ENCODE measurements at regions not wholly inside any gene's neighbourhood (a gene's known extent, or its start where the extent isn't known, plus 50 kb on each side); places are given as distances from the start of the nearest gene placed in this dataset.

DNA sequence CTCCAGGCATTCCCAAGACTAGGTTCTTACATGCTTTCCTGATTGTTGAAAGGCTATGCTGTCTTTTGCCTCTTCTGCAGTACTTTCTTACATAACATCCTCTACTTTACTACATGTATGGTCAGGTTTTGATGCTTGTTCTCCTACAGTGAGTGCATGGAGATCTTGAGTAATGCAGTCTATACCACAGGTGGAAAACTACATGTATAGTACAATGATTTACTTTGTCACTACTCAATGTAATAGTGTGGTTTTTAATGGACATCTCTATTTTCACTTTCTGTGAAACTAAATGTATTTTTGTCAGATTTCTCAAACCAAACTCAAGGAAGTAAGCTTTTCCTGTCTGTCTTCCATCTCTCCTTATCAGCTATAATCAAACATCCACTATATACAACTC is 657.0 kb downstream of the TUSC7 start:
- DNase-seq (ENCODE audit: low read depth in 1 of 2, low spot score in 2 of 2) = no peak

GRCh38 chr3:117367861-117368260 is 658.3 kb downstream of the TUSC7 start:
- no peak for DNase-seq (ENCODE audit: low read depth in 1 of 2, low spot score in 2 of 2)
- no peaks in the 10 kb centered on the region for H3K27me3 ChIP-seq (replicated peaks)
- no peak overlapping the region for H3K27ac ChIP-seq
- H3K36me3 ChIP-seq = no peaks in the 10 kb centered on the region
- no peaks in the 10 kb centered on the region for H3K4me1 ChIP-seq (replicated peaks)
- no peak overlapping the region for H3K4me3 ChIP-seq
- H3K9me3 ChIP-seq (replicated peaks) = no peaks in the 10 kb centered on the region

More for the DNA sequence above, 657.0 kb downstream of the TUSC7 start:
- Histone ChIP-seq H3K9me3 (replicated peaks) (no peaks in the 10 kb centered on the region), H3K27ac (no peak overlapping the region), H3K4me1 (replicated peaks) (no peaks in the 10 kb centered on the region), H3K27me3 (replicated peaks) (no peaks in the 10 kb centered on the region), H3K4me3 (no peak overlapping the region), H3K36me3 (no peaks in the 10 kb centered on the region)

DNA sequence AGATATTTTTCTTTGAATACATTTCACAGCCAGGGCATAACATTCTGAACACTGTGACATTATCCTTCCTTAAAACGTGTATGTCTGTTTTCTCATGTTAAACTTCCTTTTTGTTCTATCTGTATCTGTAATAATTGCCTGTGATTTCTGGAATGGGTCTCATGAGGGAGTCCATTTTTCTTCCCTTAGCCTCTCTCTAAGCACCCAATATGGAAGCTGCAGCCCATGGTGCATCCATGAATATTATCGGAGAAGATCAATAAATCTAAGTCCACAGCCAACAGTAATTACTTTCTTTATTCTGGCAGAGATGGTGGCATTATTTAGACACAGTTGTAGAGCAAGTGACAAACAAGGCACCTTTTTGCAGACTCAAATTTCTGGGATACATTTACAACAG is 671.1 kb downstream of the TUSC7 start:
- no peaks in the 10 kb centered on the region for H3K4me1 ChIP-seq (replicated peaks)
- no peaks in the 10 kb centered on the region for H3K9me3 ChIP-seq (replicated peaks)
- no peaks in the 10 kb centered on the region for H3K27me3 ChIP-seq (replicated peaks)
- no peaks in the 10 kb centered on the region for H3K36me3 ChIP-seq
- no peak for DNase-seq (ENCODE audit: low read depth in 1 of 2, low spot score in 2 of 2)
- no peak overlapping the region for H3K4me3 ChIP-seq
- no peak overlapping the region for H3K27ac ChIP-seq

GRCh38 chr3:117393119-117393518 is 683.5 kb downstream of the TUSC7 start:
- DNase-seq (ENCODE audit: low read depth in 1 of 2, low spot score in 2 of 2) = no peak
- no peak overlapping the region for H3K4me3 ChIP-seq
- no peaks in the 10 kb centered on the region for H3K4me1 ChIP-seq (replicated peaks)
- no peak overlapping the region for H3K27ac ChIP-seq
- H3K9me3 ChIP-seq (replicated peaks) = no peaks in the 10 kb centered on the region
- no peaks in the 10 kb centered on the region for H3K27me3 ChIP-seq (replicated peaks)
- no peaks in the 10 kb centered on the region for H3K36me3 ChIP-seq

DNA sequence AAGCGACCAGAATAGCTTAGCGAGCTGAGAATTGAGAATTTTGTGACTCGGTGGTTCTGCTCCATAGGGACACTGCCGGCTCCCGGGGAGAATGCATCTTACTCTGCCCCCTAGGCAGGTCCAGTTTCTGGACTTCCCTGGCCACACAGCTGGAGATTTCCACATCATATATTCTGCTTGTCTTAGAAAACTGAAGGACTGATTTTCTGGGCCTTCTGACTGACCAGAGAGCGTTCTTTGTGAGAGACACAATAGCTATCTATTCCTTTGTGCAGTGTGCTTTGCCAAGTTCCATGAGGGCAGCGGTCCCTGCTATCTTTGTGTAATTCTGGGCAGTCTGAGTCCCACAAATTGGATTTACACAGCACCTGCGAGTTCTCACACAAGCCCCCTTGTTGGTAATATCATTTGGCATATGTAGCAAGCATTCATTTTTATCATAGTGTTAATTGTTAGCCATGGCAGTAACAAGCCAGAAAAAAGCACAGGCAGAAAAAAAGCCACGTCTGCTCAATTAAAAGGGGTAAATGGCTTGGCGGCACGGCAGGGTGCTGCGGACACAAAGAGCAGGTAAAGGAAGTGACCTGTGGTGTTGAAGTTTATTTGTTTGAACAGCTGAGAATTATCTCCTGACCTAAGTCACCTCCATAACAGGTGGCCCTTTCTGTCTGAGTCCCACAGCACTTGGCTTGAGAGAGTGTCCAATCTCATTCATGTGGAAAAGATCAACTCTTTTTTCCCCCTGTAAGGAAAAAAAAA is 688.7 kb downstream of the TUSC7 start:
- H3K9me3 ChIP-seq (replicated peaks) = no peaks in the 10 kb centered on the region
- no peaks in the 10 kb centered on the region for H3K27me3 ChIP-seq (replicated peaks)
- no peak overlapping the region for H3K4me3 ChIP-seq
- DNase-seq (ENCODE audit: low read depth in 1 of 2, low spot score in 2 of 2) = no peak
- H3K36me3 ChIP-seq = no peaks in the 10 kb centered on the region
- H3K27ac ChIP-seq = no peak overlapping the region
- no peaks in the 10 kb centered on the region for H3K4me1 ChIP-seq (replicated peaks)

DNA sequence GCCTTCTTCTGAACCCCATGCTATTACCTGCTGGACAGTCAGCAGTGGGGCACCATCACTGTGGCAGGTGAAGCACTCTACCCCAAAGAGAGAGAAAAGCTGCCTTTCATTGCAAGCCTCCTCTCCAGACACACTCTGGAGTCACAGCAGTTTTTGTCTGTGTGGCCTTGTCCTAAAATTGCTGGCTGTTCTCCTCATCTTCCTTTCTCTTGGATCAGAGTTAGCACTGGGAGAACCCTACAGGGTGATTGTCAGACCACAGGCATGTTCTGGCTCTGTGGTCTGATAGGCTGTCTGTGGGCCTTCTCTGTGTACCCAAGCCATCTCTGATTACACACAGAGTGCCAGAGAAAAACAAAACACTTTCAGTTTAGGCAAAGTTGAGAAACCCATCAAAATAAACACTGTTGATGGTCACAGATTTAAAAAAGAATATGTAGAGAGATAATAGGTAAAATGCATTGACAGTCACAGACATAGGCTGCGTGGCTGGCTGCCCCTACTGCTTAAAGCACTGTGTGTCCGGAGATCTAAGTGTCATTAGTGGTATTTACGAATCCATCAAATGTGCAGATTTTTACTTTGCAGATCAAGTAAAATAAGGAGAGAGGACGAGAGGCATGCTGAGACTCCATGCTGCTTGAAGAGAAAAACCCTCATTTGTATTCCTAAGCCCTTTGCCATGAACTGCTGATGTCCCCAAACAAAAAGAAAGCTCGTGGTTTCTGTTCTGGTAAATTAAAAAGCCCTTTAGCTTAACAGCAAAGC is 689.9 kb downstream of the TUSC7 start:
- Histone ChIP-seq H3K36me3 (no peaks in the 10 kb centered on the region), H3K4me3 (no peak overlapping the region), H3K4me1 (replicated peaks) (no peaks in the 10 kb centered on the region), H3K9me3 (replicated peaks) (no peaks in the 10 kb centered on the region), H3K27ac (no peak overlapping the region), H3K27me3 (replicated peaks) (no peaks in the 10 kb centered on the region)
- no peak for DNase-seq (ENCODE audit: low read depth in 1 of 2, low spot score in 2 of 2)

GRCh38 chr3:117400303-117400702 is 690.7 kb downstream of the TUSC7 start:
- H3K36me3 ChIP-seq = no peaks in the 10 kb centered on the region
- no peaks in the 10 kb centered on the region for H3K9me3 ChIP-seq (replicated peaks)
- no peak overlapping the region for H3K4me3 ChIP-seq
- H3K4me1 ChIP-seq (replicated peaks) = no peaks in the 10 kb centered on the region
- no peaks in the 10 kb centered on the region for H3K27me3 ChIP-seq (replicated peaks)
- no peak for DNase-seq (ENCODE audit: low read depth in 1 of 2, low spot score in 2 of 2)
- H3K27ac ChIP-seq = no peak overlapping the region

DNA sequence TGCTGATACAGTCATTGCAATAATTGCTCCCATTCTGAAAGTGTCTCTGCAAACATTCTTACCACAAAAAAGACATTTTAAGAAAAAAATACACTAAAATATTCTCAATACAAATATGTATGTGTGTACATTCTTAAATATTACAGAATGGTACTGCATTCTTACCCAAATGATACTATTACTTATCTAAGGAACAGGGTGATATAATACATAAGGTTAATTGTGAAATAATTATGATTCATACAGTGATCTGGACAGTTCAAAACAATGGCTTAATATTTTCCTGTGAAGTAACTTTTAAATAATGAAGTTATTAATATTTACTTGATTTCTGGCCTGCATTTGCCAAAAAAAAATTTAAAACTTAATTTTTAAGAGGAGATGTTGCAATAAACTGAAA is 694.6 kb downstream of the TUSC7 start:
- H3K27me3 ChIP-seq (replicated peaks) = no peaks in the 10 kb centered on the region
- H3K27ac ChIP-seq = no peak overlapping the region
- no peaks in the 10 kb centered on the region for H3K36me3 ChIP-seq
- no peaks in the 10 kb centered on the region for H3K9me3 ChIP-seq (replicated peaks)
- DNase-seq (ENCODE audit: low read depth in 1 of 2, low spot score in 2 of 2) = no peak
- no peak overlapping the region for H3K4me3 ChIP-seq
- no peaks in the 10 kb centered on the region for H3K4me1 ChIP-seq (replicated peaks)

GRCh38 chr3:117404730-117405129 is 695.2 kb downstream of the TUSC7 start:
- Histone ChIP-seq H3K4me1 (replicated peaks) (no peaks in the 10 kb centered on the region), H3K4me3 (no peak overlapping the region), H3K36me3 (no peaks in the 10 kb centered on the region), H3K27ac (no peak overlapping the region), H3K9me3 (replicated peaks) (no peaks in the 10 kb centered on the region), H3K27me3 (replicated peaks) (no peaks in the 10 kb centered on the region)
- no peak for DNase-seq (ENCODE audit: low read depth in 1 of 2, low spot score in 2 of 2)

GRCh38 chr3:117405359-117405758 is 695.8 kb downstream of the TUSC7 start:
- Histone ChIP-seq H3K4me1 (replicated peaks) (no peaks in the 10 kb centered on the region), H3K36me3 (no peaks in the 10 kb centered on the region), H3K4me3 (no peak overlapping the region), H3K27me3 (replicated peaks) (no peaks in the 10 kb centered on the region), H3K9me3 (replicated peaks) (no peaks in the 10 kb centered on the region), H3K27ac (no peak overlapping the region)
- no peak for DNase-seq (ENCODE audit: low read depth in 1 of 2, low spot score in 2 of 2)

GRCh38 chr3:117407317-117407716 is 697.7 kb downstream of the TUSC7 start:
- no peak for DNase-seq (ENCODE audit: low read depth in 1 of 2, low spot score in 2 of 2)
- Histone ChIP-seq H3K4me1 (replicated peaks) (no peaks in the 10 kb centered on the region), H3K27ac (no peak overlapping the region), H3K9me3 (replicated peaks) (no peaks in the 10 kb centered on the region), H3K36me3 (no peaks in the 10 kb centered on the region), H3K4me3 (no peak overlapping the region), H3K27me3 (replicated peaks) (no peaks in the 10 kb centered on the region)

- DNase-seq (ENCODE audit: low read depth in 1 of 2, low spot score in 2 of 2) = no peak
- Histone ChIP-seq H3K27ac (no peak overlapping the region), H3K36me3 (no peaks in the 10 kb centered on the region), H3K4me1 (replicated peaks) (no peaks in the 10 kb centered on the region), H3K27me3 (replicated peaks) (no peaks in the 10 kb centered on the region), H3K4me3 (no peak overlapping the region), H3K9me3 (replicated peaks) (no peaks in the 10 kb centered on the region)
These were observed 699.2 kb downstream of the TUSC7 start for GRCh38 chr3:117408811-117409210.

DNA sequence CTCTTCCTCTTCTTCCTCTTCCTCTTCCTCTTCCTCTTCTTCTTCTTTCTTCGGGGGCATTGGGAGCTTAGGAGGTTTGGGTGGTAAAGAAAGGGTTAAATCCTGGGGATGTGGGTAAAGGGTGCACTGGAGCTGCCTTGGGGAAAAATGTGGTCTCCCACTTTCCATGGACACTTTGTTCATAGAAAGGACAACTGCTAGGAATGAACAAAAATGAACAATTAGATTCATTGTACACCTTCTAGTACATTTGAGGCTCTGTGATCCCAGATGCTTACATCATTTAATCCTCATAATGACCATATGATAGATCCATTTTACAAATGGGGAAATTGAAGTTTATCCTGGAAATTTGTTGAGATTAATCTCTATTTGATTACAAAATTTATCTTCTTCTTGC is 699.7 kb downstream of the TUSC7 start:
- Histone ChIP-seq H3K27ac (no peak overlapping the region), H3K36me3 (no peaks in the 10 kb centered on the region), H3K4me1 (replicated peaks) (no peaks in the 10 kb centered on the region), H3K9me3 (replicated peaks) (no peaks in the 10 kb centered on the region), H3K27me3 (replicated peaks) (no peaks in the 10 kb centered on the region), H3K4me3 (no peak overlapping the region)
- DNase-seq (ENCODE audit: low read depth in 1 of 2, low spot score in 2 of 2) = no peak

DNA sequence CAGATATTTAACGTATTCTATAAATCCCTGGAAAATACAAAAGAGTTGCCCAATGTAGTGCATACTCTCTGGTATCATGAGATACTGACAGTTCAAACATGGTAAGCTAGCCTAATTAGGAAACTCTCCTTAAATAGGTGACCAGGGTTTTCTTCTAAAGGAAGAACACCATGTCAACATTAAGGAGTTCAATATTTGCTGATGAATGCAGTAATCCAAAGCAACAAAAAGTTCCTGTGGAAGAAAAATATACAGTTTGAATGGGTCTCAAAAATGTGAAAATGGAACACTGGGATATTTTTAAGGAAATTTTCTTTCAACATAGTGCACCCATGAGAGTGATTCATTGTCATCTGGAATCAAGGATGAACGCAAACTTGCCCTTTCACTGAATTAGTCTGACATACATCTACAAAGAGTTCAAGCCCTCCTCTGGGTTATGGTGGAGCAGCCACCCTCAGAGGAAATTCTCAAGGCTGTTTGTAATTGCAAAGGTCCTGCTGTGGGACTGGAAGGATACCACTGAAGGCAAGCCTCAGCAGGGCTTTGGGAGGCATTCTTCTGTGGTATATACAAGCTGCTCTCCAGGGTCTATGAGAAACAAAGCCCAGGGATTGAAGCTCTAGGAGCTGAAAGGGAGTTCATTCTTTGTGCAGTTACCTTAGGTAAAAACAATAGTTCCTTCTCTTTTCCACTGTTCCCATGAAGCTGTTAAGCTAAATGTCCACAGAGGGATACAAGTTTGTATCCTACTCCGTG is 700.3 kb downstream of the TUSC7 start:
- Histone ChIP-seq H3K27ac (no peak overlapping the region), H3K27me3 (replicated peaks) (no peaks in the 10 kb centered on the region), H3K4me1 (replicated peaks) (no peaks in the 10 kb centered on the region), H3K4me3 (no peak overlapping the region), H3K36me3 (no peaks in the 10 kb centered on the region), H3K9me3 (replicated peaks) (no peaks in the 10 kb centered on the region)
- no peak for DNase-seq (ENCODE audit: low read depth in 1 of 2, low spot score in 2 of 2)
